HT-29 (cell line): ENCODE measurements at regions not wholly inside any gene's neighbourhood (a gene's known extent, or its start where the extent isn't known, plus 50 kb on each side); places are given as distances from the start of the nearest gene placed in this dataset.
A peak's percentile ranks its signal among the peaks of the same experiment; 100 is the strongest.

ENCODE experiments used
- DNase-seq: peaks from one replicate; pipeline ENCODE4 v3.0.0-alpha.2; 2015; ENCODE audit warnings: low spot score

DNA sequence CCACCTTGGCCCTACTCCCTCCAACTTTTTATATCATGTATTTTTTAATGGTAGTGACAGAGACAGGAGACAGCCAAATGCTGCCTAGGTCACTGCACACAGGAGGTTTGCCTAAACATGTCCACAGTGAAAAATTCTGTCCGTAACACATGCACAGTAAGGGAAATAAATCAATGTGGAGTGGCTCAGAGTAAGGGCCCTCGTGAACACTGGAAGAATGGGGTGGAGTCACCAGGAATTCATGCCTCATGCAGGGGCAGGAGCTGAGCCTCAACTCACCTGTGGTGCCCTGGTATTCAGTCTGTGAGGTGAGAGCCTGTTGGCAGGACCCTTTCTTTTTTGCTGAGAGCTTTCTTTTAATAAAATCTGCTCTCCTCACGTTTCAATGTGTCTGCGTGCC lies 289.1 kb downstream of the TGFB2 start:
- no peak for DNase-seq

DNA sequence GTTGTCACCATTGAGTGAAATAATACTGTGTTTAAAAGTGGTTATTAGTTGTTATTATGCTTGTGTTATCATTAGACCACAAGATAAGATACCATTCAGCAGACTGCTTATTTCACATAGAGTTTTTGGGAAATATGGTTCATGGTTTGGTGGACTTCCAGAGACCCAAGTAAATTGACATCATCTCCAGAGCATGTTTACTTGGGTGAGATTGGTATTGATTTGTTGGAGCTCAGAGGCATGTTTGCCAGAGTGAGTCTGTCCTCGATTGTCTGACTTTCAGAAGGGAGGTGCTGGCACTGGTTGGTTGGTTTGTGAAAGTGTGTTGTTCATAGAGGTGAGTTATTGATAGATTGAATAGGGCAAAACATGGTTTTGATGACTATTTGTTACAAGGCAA lies 291.4 kb downstream of the TGFB2 start:
- DNase-seq = no peak

GRCh38 chr1:218640173-218640572 lies 295.0 kb downstream of the TGFB2 start:
- DNase-seq = no peak

GRCh38 chr1:218642033-218642948 lies 297.2 kb downstream of the TGFB2 start:
- DNase-seq = no peak

GRCh38 chr1:218643281-218643680 lies 298.1 kb downstream of the TGFB2 start:
- DNase-seq = no peak

DNA sequence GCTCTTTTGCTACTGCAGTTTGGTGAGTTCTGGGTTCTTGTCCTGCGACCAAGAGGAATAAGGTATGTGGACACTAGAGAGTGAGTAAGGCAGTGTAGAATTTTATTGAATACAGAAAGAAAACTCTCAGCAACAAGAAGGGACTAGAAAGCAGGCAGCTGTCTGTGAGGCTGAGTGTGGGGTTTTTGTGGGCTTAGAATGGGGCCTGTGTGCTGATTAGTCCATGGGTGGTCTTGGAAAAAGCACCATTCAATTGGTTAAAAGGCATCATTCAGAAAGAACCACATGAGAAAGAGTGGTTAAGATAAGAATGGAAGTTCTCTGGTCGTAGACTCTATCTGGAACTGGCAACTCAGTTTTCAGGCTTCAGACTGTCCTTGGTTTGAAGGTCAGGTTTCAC lies 298.8 kb downstream of the TGFB2 start:
- no peak for DNase-seq

GRCh38 chr1:218646288-218646687 lies 301.2 kb downstream of the TGFB2 start:
- no peak for DNase-seq

DNA sequence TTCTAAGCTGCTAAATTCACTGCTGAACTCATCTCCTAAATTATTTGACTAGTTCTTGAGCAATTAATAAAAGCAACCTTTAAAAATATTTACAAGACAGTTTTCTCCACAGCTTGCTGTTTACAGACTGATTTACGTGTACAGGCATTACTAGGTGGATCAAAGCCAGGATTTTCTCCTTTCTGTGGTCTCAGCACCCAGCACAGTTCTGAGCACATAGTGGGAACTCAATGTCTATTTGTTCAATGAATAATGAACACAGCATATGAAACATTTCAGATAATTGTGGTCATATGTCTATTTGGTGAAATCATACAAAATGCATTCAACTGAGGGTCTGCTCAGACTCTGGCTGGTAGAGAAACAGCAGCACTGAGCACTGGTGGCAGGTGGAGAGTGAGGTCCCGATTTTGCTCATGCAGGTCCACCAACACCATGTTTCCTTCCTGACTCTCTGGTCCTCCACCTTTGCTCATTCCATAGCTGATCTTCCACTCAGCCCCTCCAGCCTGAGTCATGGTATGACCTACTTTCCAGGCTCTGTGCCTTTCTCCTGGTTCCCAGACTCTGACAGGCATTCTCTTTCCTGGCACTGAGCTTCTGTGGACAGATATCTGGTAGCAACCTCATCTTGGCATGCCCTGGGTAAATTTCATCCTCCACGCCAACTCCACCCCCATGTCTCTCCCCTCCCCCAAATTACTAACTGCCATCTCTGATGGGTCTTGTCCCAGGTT lies 311.3 kb downstream of the TGFB2 start:
- DNase-seq = no peak

GRCh38 chr1:218658269-218658668 lies 313.1 kb downstream of the TGFB2 start:
- DNase-seq = no peak

DNA sequence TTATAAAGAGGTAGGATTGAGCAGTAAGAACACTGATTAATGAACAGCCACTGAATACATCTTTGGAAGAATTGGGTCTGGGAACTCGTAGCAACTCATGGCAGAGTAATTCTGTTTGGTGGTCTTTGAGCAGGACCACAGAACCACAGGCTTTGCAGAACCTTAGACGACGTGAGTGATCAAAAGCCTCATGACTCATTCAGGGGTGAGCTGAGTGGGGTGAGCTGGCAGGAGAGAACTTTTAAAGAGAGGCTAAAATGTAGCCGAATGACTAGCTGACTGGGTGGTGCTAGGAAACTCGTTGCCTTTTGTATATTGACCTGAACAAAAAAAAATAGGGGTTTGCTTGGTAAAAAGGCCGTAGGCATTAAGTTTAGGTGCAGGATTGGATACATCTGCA lies 313.8 kb downstream of the TGFB2 start:
- peak; percentile 39 for DNase-seq

GRCh38 chr1:218659911-218660677 lies 315.0 kb downstream of the TGFB2 start:
- no peak for DNase-seq

DNA sequence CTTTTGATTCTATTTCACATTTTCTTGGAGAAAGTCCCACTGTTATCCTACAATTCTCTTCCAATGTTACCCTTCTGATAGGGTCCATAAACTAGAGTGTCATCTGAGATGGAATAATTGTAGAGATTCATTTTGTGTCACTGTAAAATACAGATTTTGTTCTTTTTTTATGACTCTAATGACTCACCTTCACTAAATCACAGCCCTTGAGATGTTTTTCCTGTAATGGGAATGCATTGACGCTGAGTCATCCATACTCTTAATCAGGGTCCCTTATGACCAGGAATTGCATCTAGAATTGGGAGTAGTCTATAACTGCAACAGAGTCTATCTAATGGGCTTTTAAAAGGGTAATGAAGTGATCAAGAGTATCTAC lies 315.5 kb downstream of the TGFB2 start:
- peak; percentile 77 for DNase-seq

GRCh38 chr1:218661411-218661810 lies 316.3 kb downstream of the TGFB2 start:
- no peak for DNase-seq

- peak; percentile 59 for DNase-seq
Measured at GRCh38 chr1:218664385-218665170, 319.4 kb downstream of the TGFB2 start.

- peak; percentile 62 for DNase-seq
Measured at GRCh38 chr1:218665221-218665620, 320.1 kb downstream of the TGFB2 start.

DNA sequence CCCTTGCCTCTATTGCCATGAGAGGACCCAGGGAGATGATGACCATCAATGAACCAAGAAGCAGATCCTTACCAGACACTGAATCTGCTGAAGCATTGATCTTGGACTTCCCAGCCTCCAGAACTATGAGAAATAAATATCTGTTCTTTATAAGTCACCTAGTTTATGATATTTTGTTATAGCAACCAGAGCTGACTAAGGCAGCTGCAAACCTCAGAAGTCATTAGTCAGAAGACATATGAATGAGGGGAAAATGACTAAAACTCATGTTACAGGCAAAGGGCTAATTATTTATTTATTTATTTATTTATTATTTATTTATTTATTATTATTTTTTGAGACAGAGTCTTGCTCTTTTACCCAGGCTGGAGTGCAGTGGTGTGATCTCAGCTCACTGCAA lies 321.1 kb downstream of the TGFB2 start:
- no peak for DNase-seq

GRCh38 chr1:218667781-218668516 lies 322.8 kb downstream of the TGFB2 start:
- DNase-seq = no peak

GRCh38 chr1:218669431-218669830 lies 324.3 kb downstream of the TGFB2 start:
- no peak for DNase-seq

- no peak for DNase-seq
Measured at GRCh38 chr1:218670875-218671274, 325.7 kb downstream of the TGFB2 start.

DNA sequence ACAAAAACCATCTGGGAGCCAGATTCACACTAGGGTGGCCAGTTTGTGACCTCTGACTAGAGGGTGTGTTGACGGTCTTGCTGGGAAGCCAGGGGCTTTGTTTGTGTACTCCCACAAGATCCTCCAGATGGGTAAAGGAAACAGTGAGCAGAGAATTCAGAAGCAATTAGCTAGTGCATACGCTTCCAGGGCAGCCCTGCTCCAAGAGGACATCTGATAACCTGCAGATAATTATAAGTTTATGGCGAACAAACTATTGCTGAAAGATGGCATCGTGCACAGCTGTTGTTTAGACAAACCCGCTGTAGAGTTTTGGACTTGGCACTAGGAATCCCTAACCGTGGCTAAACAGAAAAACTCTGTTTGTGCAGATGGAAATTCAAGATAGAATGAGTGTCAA lies 326.4 kb downstream of the TGFB2 start:
- DNase-seq = no peak

- peak; percentile 35 for DNase-seq
Measured at GRCh38 chr1:218673170-218673569, 328.0 kb downstream of the TGFB2 start.
